IPS DF 4.7 (cell line): ENCODE measurements at regions not wholly inside any gene's neighbourhood (a gene's known extent, or its start where the extent isn't known, plus 50 kb on each side); places are given as distances from the start of the nearest gene placed in this dataset.
"Not testable (repeated sequence)": the region's sequence is repeated elsewhere in the genome, so short reads cannot be mapped to it uniquely, and the experiment has no call there.

Experiments
- DNase-seq: peaks from one replicate; pipeline ENCODE4 v3.0.0-alpha.2; 2013; ENCODE audit warnings: low spot score; ENCODE audit errors: extremely low read depth

GRCh38 chr5:99470636-99471035 is 541.8 kb upstream of the CHD1 start:
- DNase-seq: not testable (repeated sequence)

GRCh38 chr5:99460701-99461100 is 531.9 kb upstream of the CHD1 start:
- no peak for DNase-seq

GRCh38 chr5:99453196-99453595 is 524.4 kb upstream of the CHD1 start:
- no peak for DNase-seq

- no peak for DNase-seq
These were observed 521.0 kb upstream of the CHD1 start for GRCh38 chr5:99449786-99450185.

GRCh38 chr5:99445805-99446204 is 517.0 kb upstream of the CHD1 start:
- no peak for DNase-seq

- DNase-seq: no peak
These were observed 512.4 kb upstream of the CHD1 start for GRCh38 chr5:99441235-99441634.

- DNase-seq: no peak
These were observed 509.8 kb upstream of the CHD1 start for GRCh38 chr5:99438619-99439018.

- DNase-seq: no peak
These were observed 509.2 kb upstream of the CHD1 start for GRCh38 chr5:99437986-99438385.

GRCh38 chr5:99423396-99423795 is 494.6 kb upstream of the CHD1 start:
- not testable (repeated sequence) for DNase-seq

GRCh38 chr5:99418640-99419039 is 489.8 kb upstream of the CHD1 start:
- DNase-seq: not testable (repeated sequence)

- DNase-seq: not testable (repeated sequence)
These were observed 481.6 kb upstream of the CHD1 start for GRCh38 chr5:99410386-99410785.

GRCh38 chr5:99404764-99405302 is 476.0 kb upstream of the CHD1 start:
- DNase-seq: not testable (repeated sequence)

GRCh38 chr5:99400571-99400970 is 471.8 kb upstream of the CHD1 start:
- not testable (repeated sequence) for DNase-seq

- DNase-seq: no peak
These were observed 470.2 kb upstream of the CHD1 start for GRCh38 chr5:99398976-99399375.

GRCh38 chr5:99386406-99387077 is 457.7 kb upstream of the CHD1 start:
- no peak for DNase-seq

GRCh38 chr5:99379187-99379586 is 450.4 kb upstream of the CHD1 start:
- DNase-seq: no peak

- DNase-seq: no peak
These were observed 449.6 kb upstream of the CHD1 start for GRCh38 chr5:99378443-99378842.

- no peak for DNase-seq
These were observed 441.2 kb upstream of the CHD1 start for GRCh38 chr5:99369797-99370593.

- DNase-seq: no peak
These were observed 439.9 kb upstream of the CHD1 start for GRCh38 chr5:99368726-99369125.

- DNase-seq: no peak
These were observed 427.1 kb upstream of the CHD1 start for GRCh38 chr5:99355881-99356280.

GRCh38 chr5:99349787-99350186 is 421.0 kb upstream of the CHD1 start:
- DNase-seq: no peak

GRCh38 chr5:99348597-99348996 is 419.8 kb upstream of the CHD1 start:
- no peak for DNase-seq

- DNase-seq: not testable (repeated sequence)
These were observed 411.0 kb upstream of the CHD1 start for GRCh38 chr5:99339758-99340157.
